ENCODE measurements at regions not wholly inside any gene's neighbourhood (a gene's known extent, or its start where the extent isn't known, plus 50 kb on each side); places are given as distances from the start of the nearest gene placed in this dataset.

- TF ChIP-seq CTCF (IDR thresholded peaks at IDR 0.05) = no peak
- TF ChIP-seq POLR2AphosphoS5 (IDR thresholded peaks at IDR 0.05) = no peak
- no peak for TF ChIP-seq POLR2A (IDR thresholded peaks at IDR 0.05)
Measured at GRCh38 chr5:97242341-97242740, 59.3 kb upstream of the RIOK2 start.
